Lung (tissue), 11 donors: ENCODE measurements at regions not wholly inside any gene's neighbourhood (a gene's known extent, or its start where the extent isn't known, plus 50 kb on each side); places are given as distances from the start of the nearest gene placed in this dataset.

ENCODE experiments used
- ATAC-seq: fragments of 200-7000 bp; cut with Tn5 transposase; one replicate; pipeline ENCODE4 v1.9.1; 2020; ENCODE audit warnings: moderate number of reproducible peaks; ENCODE audit not compliant: insufficient read depth, low FRiP score
- DNase-seq, 3 donors: peaks; one replicate each; pipeline ENCODE4 v3.0.0-alpha.2; 2013 to 2017
- H3K27ac ChIP-seq, 2 donors: one replicate each; pipeline ENCODE4 v1.5.1; 2013; ENCODE audit warnings: mild to moderate bottlenecking in 2 of 2, moderate library complexity in 2 of 2, control low read depth in 1 of 2, inconsistent platforms in 1 of 2, low read depth in 1 of 2, low read length in 1 of 2
- H3K27me3 ChIP-seq, 3 donors: one replicate each; pipeline ENCODE4 v1.5.1; 2013; ENCODE audit warnings: low read length in 2 of 3; ENCODE audit not compliant: control insufficient read depth in 3 of 3, insufficient read depth in 3 of 3
- H3K36me3 ChIP-seq, 4 donors: one replicate each; pipeline ENCODE4 v1.5.1; 2013; ENCODE audit warnings: low read length in 4 of 4, mild to moderate bottlenecking in 1 of 4, moderate library complexity in 1 of 4; ENCODE audit not compliant: control insufficient read depth in 4 of 4, insufficient read depth in 4 of 4
- H3K4me1 ChIP-seq, 5 donors: one replicate each; pipeline ENCODE4 v1.5.1; 2013; ENCODE audit warnings: low read length in 5 of 5, mild to moderate bottlenecking in 2 of 5, moderate library complexity in 1 of 5; ENCODE audit not compliant: control insufficient read depth in 5 of 5, insufficient read depth in 5 of 5
- H3K4me3 ChIP-seq: one replicate; pipeline ENCODE4 v1.5.1; 2013; ENCODE audit warnings: mild to moderate bottlenecking, control low read depth, moderate library complexity
- H3K9ac ChIP-seq, 2 donors: one replicate each; pipeline ENCODE4 v1.5.1; 2013; ENCODE audit warnings: low read length in 2 of 2, control low read depth in 1 of 2; ENCODE audit not compliant: insufficient read depth in 1 of 2
- H3K9me3 ChIP-seq, 4 donors: one replicate each; pipeline ENCODE4 v1.5.1; 2013; ENCODE audit warnings: low read length in 3 of 4, mild to moderate bottlenecking in 1 of 4, moderate library complexity in 1 of 4; ENCODE audit not compliant: control insufficient read depth in 4 of 4, insufficient read depth in 3 of 4
- CTCF ChIP-seq: IDR thresholded peaks from 2 replicates; pipeline ENCODE4 v1.5.1; 2012; ENCODE audit warnings: mild to moderate bottlenecking; ENCODE audit errors: control extremely low read depth, extremely low read depth
- WGBS, 2 donors: extraction: QIAGEN DNeasy Blood & Tissue Kit; methylation state at CpG; one replicate each; pipeline ENCODE4 v1.1.7; 2013; 5-methylcytosine and 5-hydroxymethylcytosine counted together
- donor health status: control.
- donor health status: control.
- donor health status: Bipolar disorder and iron deficiency.
- donor health status: healthy.
- donor health status: DM: yes; HTN: yes; CAD: no.

- H3K9ac ChIP-seq, result no peak overlapping the region
- H3K27ac ChIP-seq, result no peak overlapping the region
- no peak for TF ChIP-seq CTCF
- ATAC-seq, result peak; percentile 47
- H3K4me3 ChIP-seq, result no peak overlapping the region
- 74 to 79% methylated on average over 4 of the region's 4 CpGs for WGBS, 2 donors
- H3K36me3 ChIP-seq, result no peaks in the 10 kb centered on the region
- peaks cover 0 to 2% (median 0%) of the 10 kb centered on the region in 4 donors for H3K9me3 ChIP-seq
- peak in 2 of 3 donors; percentile 33 to 44 for DNase-seq
- H3K4me1 ChIP-seq, result no peaks in the 10 kb centered on the region
- H3K27me3 ChIP-seq, result no peaks in the 10 kb centered on the region
Observed at GRCh38 chr7:17640730-17641377, 299.4 kb downstream of the SNX13 start.

- Histone ChIP-seq H3K27me3 (no peaks in the 10 kb centered on the region), H3K27ac (no peak overlapping the region), H3K4me3 (no peak overlapping the region), H3K9me3 (peaks cover 0 to 2% (median 0%) of the 10 kb centered on the region in 4 donors), H3K9ac (no peak overlapping the region), H3K4me1 (no peaks in the 10 kb centered on the region), H3K36me3 (no peaks in the 10 kb centered on the region)
- no peak for TF ChIP-seq CTCF
- no peak for ATAC-seq
- WGBS, 2 donors, result 94 to 95% methylated on average over 1 of the region's 1 CpG
- DNase-seq, result no peak
Observed at GRCh38 chr7:17645500-17645899, 294.8 kb downstream of the SNX13 start.

GRCh38 chr7:17646253-17646956 lies 293.9 kb downstream of the SNX13 start:
- H3K27me3 ChIP-seq, result no peaks in the 10 kb centered on the region
- H3K27ac ChIP-seq, result no peak overlapping the region
- H3K4me3 ChIP-seq, result no peak overlapping the region
- H3K9me3 ChIP-seq, result peaks cover 0 to 2% (median 0%) of the 10 kb centered on the region in 4 donors
- no peak overlapping the region for H3K9ac ChIP-seq
- peaks cover 0 to 2% (median 0%) of the 10 kb centered on the region in 5 donors for H3K4me1 ChIP-seq
- TF ChIP-seq CTCF, result no peak
- DNase-seq (peak in 2 of 3 donors; percentile 64 to 70), ATAC-seq (peak; percentile 53)
- no peaks in the 10 kb centered on the region for H3K36me3 ChIP-seq
- 65 to 69% methylated on average over 3 of the region's 3 CpGs for WGBS, 2 donors
